ENCODE measurements at regions not wholly inside any gene's neighbourhood (a gene's known extent, or its start where the extent isn't known, plus 50 kb on each side); places are given as distances from the start of the nearest gene placed in this dataset.
"Not testable (repeated sequence)": the region's sequence is repeated elsewhere in the genome, so short reads cannot be mapped to it uniquely, and the experiment has no call there.

GRCh38 chr13:50747737-50748350 is 95.6 kb downstream of the DLEU7 start:
- in situ Hi-C loops (cut with HindIII; ENCODE audit: low sequenced_read_pairs) = no loop called here
- DNase-seq (ENCODE audit: low read depth, low spot score) = no peak
- no peak overlapping the region for H3K4me3 ChIP-seq (ENCODE audit: low read depth, low read length)
- TF ChIP-seq CTCF (IDR thresholded peaks at IDR 0.05; ENCODE audit: low read depth, low read length) = no peak

- DNase-seq (ENCODE audit: low read depth, low spot score); H3K4me3 ChIP-seq (ENCODE audit: low read depth, low read length); in situ Hi-C loops (cut with HindIII; ENCODE audit: low sequenced_read_pairs): not testable (repeated sequence)
Measured at GRCh38 chr13:50753221-50753620, 90.3 kb downstream of the DLEU7 start.

GRCh38 chr13:50755862-50756685 is 87.4 kb downstream of the DLEU7 start:
- not testable (repeated sequence) for DNase-seq (ENCODE audit: low read depth, low spot score)

GRCh38 chr13:50757008-50757407 is 86.5 kb downstream of the DLEU7 start:
- DNase-seq (ENCODE audit: low read depth, low spot score) = no peak
- TF ChIP-seq CTCF (IDR thresholded peaks at IDR 0.05; ENCODE audit: low read depth, low read length) = no peak
- in situ Hi-C loops (cut with HindIII; ENCODE audit: low sequenced_read_pairs) = no loop called here
- no peak overlapping the region for H3K4me3 ChIP-seq (ENCODE audit: low read depth, low read length)

More at GRCh38 chr13:50755862-50756685, 87.4 kb downstream of the DLEU7 start:
- in situ Hi-C loops (cut with HindIII; ENCODE audit: low sequenced_read_pairs); H3K4me3 ChIP-seq (ENCODE audit: low read depth, low read length): not testable (repeated sequence)

GRCh38 chr13:50758796-50759195 is 84.7 kb downstream of the DLEU7 start:
- in situ Hi-C loops (cut with HindIII; ENCODE audit: low sequenced_read_pairs) = no loop called here
- TF ChIP-seq CTCF (IDR thresholded peaks at IDR 0.05; ENCODE audit: low read depth, low read length) = no peak
- no peak for DNase-seq (ENCODE audit: low read depth, low spot score)
- no peak overlapping the region for H3K4me3 ChIP-seq (ENCODE audit: low read depth, low read length)

- no peak overlapping the region for H3K4me3 ChIP-seq (ENCODE audit: low read depth, low read length)
- no peak for TF ChIP-seq CTCF (IDR thresholded peaks at IDR 0.05; ENCODE audit: low read depth, low read length)
- in situ Hi-C loops (cut with HindIII; ENCODE audit: low sequenced_read_pairs) = no loop called here
- DNase-seq (ENCODE audit: low read depth, low spot score) = no peak
Measured at GRCh38 chr13:50760751-50761150, 82.7 kb downstream of the DLEU7 start.

- no peak for TF ChIP-seq CTCF (IDR thresholded peaks at IDR 0.05; ENCODE audit: low read depth, low read length)
- DNase-seq (ENCODE audit: low read depth, low spot score) = no peak
- in situ Hi-C loops (cut with HindIII; ENCODE audit: low sequenced_read_pairs) = no loop called here
- no peak overlapping the region for H3K4me3 ChIP-seq (ENCODE audit: low read depth, low read length)
Measured at GRCh38 chr13:50761406-50761805, 82.1 kb downstream of the DLEU7 start.

All from astrocyte of the spinal cord (primary cell).